DND-41 (cell line): ENCODE measurements at regions not wholly inside any gene's neighbourhood (a gene's known extent, or its start where the extent isn't known, plus 50 kb on each side); places are given as distances from the start of the nearest gene placed in this dataset.

ENCODE experiments used
- ATAC-seq: fragments of 200-7000 bp; cut with Tn5 transposase; 3 replicates; pipeline ENCODE4 v1.9.1; 2021; ENCODE audit warnings: low read depth; ENCODE audit not compliant: insufficient read depth
- DNase-seq: peaks from one replicate; pipeline ENCODE4 v3.0.0-alpha.2; 2020
- H2AFZ ChIP-seq: 2 replicates; pipeline ENCODE4 v1.6.0; 2012; ENCODE audit warnings: low read depth, low read length
- H3K27ac ChIP-seq: 2 replicates; pipeline ENCODE4 v1.5.1; 2012; ENCODE audit warnings: low read length, inconsistent platforms
- H3K27me3 ChIP-seq: fragments of 200-600 bp; sonication (generic); 2 replicates; pipeline ENCODE4 v1.6.0; 2012; ENCODE audit warnings: low read length, mild to moderate bottlenecking, inconsistent platforms; ENCODE audit not compliant: insufficient read depth, poor library complexity
- H3K36me3 ChIP-seq: 2 replicates; pipeline ENCODE4 v1.5.1; 2012; ENCODE audit warnings: low read length, inconsistent platforms; ENCODE audit not compliant: insufficient read depth
- H3K4me1 ChIP-seq: 2 replicates; pipeline ENCODE4 v1.5.1; 2012; ENCODE audit warnings: mild to moderate bottlenecking, low read length; ENCODE audit not compliant: insufficient read depth
- H3K4me2 ChIP-seq: 2 replicates; pipeline ENCODE4 v1.6.0; 2012; ENCODE audit warnings: mild to moderate bottlenecking, moderate library complexity, low read length, inconsistent platforms; ENCODE audit not compliant: insufficient read depth
- H3K4me3 ChIP-seq, 2 experiments: fragments of 200-600 bp in 1 of 2; shearing (Covaris generic) in 1 of 2; 2 replicates each; pipeline ENCODE4 v1.5.1; 2012 to 2016; ENCODE audit warnings: inconsistent platforms in 2 of 2, low read length in 2 of 2, mild to moderate bottlenecking in 2 of 2, low read depth in 1 of 2, moderate library complexity in 1 of 2
- H3K79me2 ChIP-seq: 2 replicates; pipeline ENCODE4 v1.6.0; 2012; ENCODE audit warnings: low read length, inconsistent platforms; ENCODE audit not compliant: insufficient read depth
- H3K9ac ChIP-seq: 2 replicates; pipeline ENCODE4 v1.6.0; 2012; ENCODE audit warnings: low read depth, mild to moderate bottlenecking, inconsistent platforms, low read length, moderate library complexity
- H3K9me3 ChIP-seq: 2 replicates; pipeline ENCODE4 v1.5.1; 2012; ENCODE audit warnings: low read length, moderate library complexity, mild to moderate bottlenecking, inconsistent platforms; ENCODE audit not compliant: insufficient read depth, severe bottlenecking
- H4K20me1 ChIP-seq: 2 replicates; pipeline ENCODE4 v1.6.0; 2012; ENCODE audit warnings: low read length; ENCODE audit not compliant: insufficient read depth
- CTCF ChIP-seq: IDR thresholded peaks from 2 replicates; pipeline ENCODE4 v1.5.1; 2012; ENCODE audit warnings: borderline replicate concordance, low read length, moderate library complexity, mild to moderate bottlenecking; ENCODE audit not compliant: poor library complexity, severe bottlenecking; ENCODE audit errors: extremely low read depth
- EZH2 ChIP-seq: IDR thresholded peaks from 3 replicates; pipeline ENCODE4 v1.6.1; 2012; ENCODE audit warnings: borderline replicate concordance, low read depth, mild to moderate bottlenecking, moderate library complexity, low read length, inconsistent platforms; ENCODE audit not compliant: severe bottlenecking

GRCh38 chr2:121121661-121122060 lies 163.3 kb downstream of the TFCP2L1 start:
- H2AFZ ChIP-seq: no peak overlapping the region
- no peak overlapping the region for H3K4me3 ChIP-seq
- H3K79me2 ChIP-seq: no peaks in the 10 kb centered on the region
- no peak overlapping the region for H3K9ac ChIP-seq
- H3K36me3 ChIP-seq: no peaks in the 10 kb centered on the region
- TF ChIP-seq EZH2: no peak
- no peaks in the 10 kb centered on the region for H3K9me3 ChIP-seq
- H4K20me1 ChIP-seq: no peaks in the 10 kb centered on the region
- no peak for ATAC-seq
- peaks cover 9% of the 10 kb centered on the region for H3K27me3 ChIP-seq
- H3K4me2 ChIP-seq: no peak overlapping the region
- DNase-seq: no peak
- no peaks in the 10 kb centered on the region for H3K4me1 ChIP-seq
- no peak overlapping the region for H3K27ac ChIP-seq

GRCh38 chr2:121123268-121123667 lies 161.7 kb downstream of the TFCP2L1 start:
- no peak for TF ChIP-seq EZH2
- TF ChIP-seq CTCF: no peak
- no peak overlapping the region for H3K27ac ChIP-seq
- no peaks in the 10 kb centered on the region for H3K9me3 ChIP-seq
- no peaks in the 10 kb centered on the region for H3K79me2 ChIP-seq
- H3K4me3 ChIP-seq: no peak overlapping the region
- no peaks in the 10 kb centered on the region for H4K20me1 ChIP-seq
- H3K36me3 ChIP-seq: no peaks in the 10 kb centered on the region
- no peak overlapping the region for H2AFZ ChIP-seq
- H3K4me2 ChIP-seq: no peak overlapping the region
- no peak overlapping the region for H3K9ac ChIP-seq
- ATAC-seq (no peak), DNase-seq (no peak)
- peaks cover 9% of the 10 kb centered on the region for H3K27me3 ChIP-seq
- H3K4me1 ChIP-seq: no peaks in the 10 kb centered on the region

- no peak for DNase-seq
- TF ChIP-seq EZH2 (no peak), CTCF (no peak)
- Histone ChIP-seq H3K27me3 (peaks cover 13% of the 10 kb centered on the region), H3K36me3 (no peaks in the 10 kb centered on the region), H4K20me1 (no peaks in the 10 kb centered on the region), H3K9ac (no peak overlapping the region), H2AFZ (no peak overlapping the region), H3K27ac (no peak overlapping the region), H3K4me1 (no peaks in the 10 kb centered on the region), H3K4me3 (no peak overlapping the region), H3K4me2 (no peak overlapping the region), H3K79me2 (no peaks in the 10 kb centered on the region), H3K9me3 (no peaks in the 10 kb centered on the region)
- ATAC-seq: no peak
These were observed 160.7 kb downstream of the TFCP2L1 start for GRCh38 chr2:121124330-121124729.

- H3K4me3 ChIP-seq: no peak overlapping the region
- ATAC-seq (no peak), DNase-seq (no peak)
- H2AFZ ChIP-seq: no peak overlapping the region
- no peak overlapping the region for H3K4me2 ChIP-seq
- H3K4me1 ChIP-seq: no peaks in the 10 kb centered on the region
- H3K79me2 ChIP-seq: no peaks in the 10 kb centered on the region
- TF ChIP-seq EZH2 (no peak), CTCF (no peak)
- H3K9me3 ChIP-seq: no peaks in the 10 kb centered on the region
- H3K36me3 ChIP-seq: no peaks in the 10 kb centered on the region
- H4K20me1 ChIP-seq: no peaks in the 10 kb centered on the region
- H3K9ac ChIP-seq: no peak overlapping the region
- H3K27me3 ChIP-seq: peaks cover 15% of the 10 kb centered on the region
- H3K27ac ChIP-seq: no peak overlapping the region
These were observed 159.7 kb downstream of the TFCP2L1 start for GRCh38 chr2:121125350-121125749.
